GM12892 (cell line): ENCODE measurements at regions not wholly inside any gene's neighbourhood (a gene's known extent, or its start where the extent isn't known, plus 50 kb on each side); places are given as distances from the start of the nearest gene placed in this dataset.
A peak's percentile ranks its signal among the peaks of the same experiment; 100 is the strongest.
"Not testable (repeated sequence)": the region's sequence is repeated elsewhere in the genome, so short reads cannot be mapped to it uniquely, and the experiment has no call there.

ENCODE experiments used
- DNase-seq: peaks from one replicate; pipeline ENCODE4 v3.0.0; 2011; ENCODE audit not compliant: insufficient read length
- FAIRE-seq: peaks from 2 replicates; lab custom pipeline; 2011; peaks lifted over from hg19 to GRCh38; lab: Jason Lieb, UNC
- POLR2A ChIP-seq: IDR thresholded peaks from 2 replicates; pipeline ENCODE4 v1.6.1; 2011; ENCODE audit warnings: low read depth, low read length, control low read depth
- POLR2AphosphoS5 ChIP-seq: IDR thresholded peaks from 2 replicates; pipeline ENCODE4 v1.6.1; 2011; ENCODE audit warnings: low read depth, low read length, control low read depth
- TAF1 ChIP-seq: IDR thresholded peaks from 2 replicates; pipeline ENCODE4 v1.6.1; 2011; ENCODE audit warnings: low read depth, mild to moderate bottlenecking, control low read depth, low read length, borderline replicate concordance

- DNase-seq (no peak), FAIRE-seq (no peak)
- no peak for TF ChIP-seq TAF1
- TF ChIP-seq POLR2A = no peak
- no peak for TF ChIP-seq POLR2AphosphoS5
Observed at GRCh38 chr14:22122829-22123560, 449.4 kb upstream of the OR4E1 start.

GRCh38 chr14:22122227-22122818, 448.7 kb upstream of the OR4E1 start:
- no peak for TF ChIP-seq POLR2AphosphoS5
- TF ChIP-seq POLR2A = no peak
- no peak for TF ChIP-seq TAF1
- no peak for DNase-seq
- no peak for FAIRE-seq

GRCh38 chr14:22118899-22119477, 445.4 kb upstream of the OR4E1 start:
- no peak for DNase-seq
- no peak for TF ChIP-seq TAF1
- TF ChIP-seq POLR2A = no peak
- no peak for TF ChIP-seq POLR2AphosphoS5
- FAIRE-seq = no peak

GRCh38 chr14:22113401-22113800, 439.8 kb upstream of the OR4E1 start:
- TF ChIP-seq POLR2AphosphoS5 (no peak), POLR2A (no peak), TAF1 (no peak)
- DNase-seq (no peak), FAIRE-seq (no peak)

- DNase-seq (no peak), FAIRE-seq (no peak)
- TF ChIP-seq POLR2A = no peak
- no peak for TF ChIP-seq TAF1
- TF ChIP-seq POLR2AphosphoS5 = no peak
Observed at GRCh38 chr14:22112004-22112403, 438.4 kb upstream of the OR4E1 start.

- DNase-seq = no peak
- TF ChIP-seq TAF1 (no peak), POLR2A (no peak), POLR2AphosphoS5 (no peak)
- no peak for FAIRE-seq
Observed at GRCh38 chr14:22107753-22108152, 434.1 kb upstream of the OR4E1 start.

DNA sequence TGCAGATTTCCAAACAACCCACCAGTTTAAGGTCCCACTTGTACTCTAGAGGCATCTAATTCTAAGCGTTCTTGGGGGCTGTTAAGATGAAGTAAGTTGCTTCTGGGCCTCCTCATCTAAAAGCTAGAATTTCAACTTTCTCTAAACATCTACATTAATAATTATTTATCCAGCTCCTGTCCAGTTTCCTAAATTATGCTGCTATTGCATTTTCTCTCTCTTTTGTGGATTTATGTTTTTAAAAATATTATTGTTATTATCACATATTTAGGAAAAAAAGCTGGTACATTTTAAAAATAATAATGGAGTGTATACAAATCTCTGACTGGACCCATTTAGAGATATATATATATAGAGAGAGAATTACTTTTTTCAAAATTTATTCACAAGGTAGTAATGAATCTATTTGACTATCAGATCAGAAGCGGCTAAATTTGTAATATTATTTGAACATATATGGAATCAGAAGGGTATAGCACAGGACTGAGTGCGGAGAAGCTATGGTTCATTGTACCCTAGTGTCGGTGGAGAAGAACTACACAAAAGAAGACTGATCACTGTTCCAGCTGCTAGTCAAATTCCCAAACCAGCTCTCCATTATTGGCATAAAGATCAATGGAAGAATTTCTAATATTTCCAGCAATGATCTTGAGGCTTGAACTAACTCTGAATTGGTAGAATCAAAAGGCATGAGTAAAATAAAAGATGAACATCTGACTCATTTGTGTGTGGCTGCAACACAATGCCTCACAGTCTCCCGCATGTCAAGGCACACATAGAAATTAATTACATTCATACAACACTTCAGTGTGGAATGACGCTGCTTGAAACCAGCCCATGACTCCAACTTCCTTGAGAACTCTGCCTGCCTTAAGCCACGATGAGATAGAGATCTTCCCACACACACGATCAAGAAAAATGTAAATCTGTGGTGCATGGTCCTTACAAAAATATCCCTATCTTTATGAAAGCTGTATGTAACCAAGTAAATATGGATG, 433.4 kb upstream of the OR4E1 start:
- no peak for FAIRE-seq
- no peak for TF ChIP-seq TAF1
- no peak for DNase-seq

DNA sequence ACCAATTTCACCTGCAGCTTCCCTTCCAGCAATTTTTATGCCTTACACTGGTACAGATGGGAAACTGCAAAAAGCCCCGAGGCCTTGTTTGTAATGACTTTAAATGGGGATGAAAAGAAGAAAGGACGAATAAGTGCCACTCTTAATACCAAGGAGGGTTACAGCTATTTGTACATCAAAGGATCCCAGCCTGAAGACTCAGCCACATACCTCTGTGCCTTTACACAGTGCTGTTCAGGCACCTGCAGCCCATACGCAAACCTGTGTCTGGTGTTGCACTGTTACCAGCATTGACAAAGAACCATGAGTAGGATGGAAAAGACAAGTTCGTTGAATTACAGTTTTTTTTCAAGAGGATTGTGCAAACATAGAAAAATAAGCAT, 432.0 kb upstream of the OR4E1 start:
- FAIRE-seq (no peak), DNase-seq (no peak)
- TF ChIP-seq POLR2A (no peak), TAF1 (no peak)

DNA sequence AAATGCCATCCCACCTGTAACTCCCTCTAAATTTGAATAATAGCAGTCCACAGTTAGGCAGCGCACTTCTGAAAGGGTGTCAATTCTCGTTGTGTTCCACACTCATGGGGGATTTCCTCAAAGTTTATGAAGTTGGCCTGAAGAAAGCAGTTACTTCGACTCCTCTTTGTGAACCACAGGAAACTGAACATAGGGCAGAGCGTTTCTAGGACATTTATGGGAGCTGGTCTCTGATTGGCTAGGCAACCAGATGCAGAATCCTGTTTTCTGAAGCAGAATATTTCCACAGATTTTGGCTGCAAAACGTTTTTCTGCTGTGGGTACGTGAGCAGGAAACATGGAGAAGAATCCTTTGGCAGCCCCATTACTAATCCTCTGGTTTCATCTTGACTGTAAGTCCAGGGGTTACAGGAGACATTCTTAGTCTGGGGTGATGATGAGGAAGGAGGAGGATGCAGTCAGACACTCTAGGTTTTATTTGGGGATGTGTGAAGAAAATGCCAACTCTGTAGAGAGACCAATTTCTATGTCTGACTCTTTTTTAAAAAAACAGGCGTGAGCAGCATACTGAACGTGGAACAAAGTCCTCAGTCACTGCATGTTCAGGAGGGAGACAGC, 431.5 kb upstream of the OR4E1 start:
- FAIRE-seq = no peak
- TF ChIP-seq TAF1 (no peak), POLR2A (no peak), POLR2AphosphoS5 (no peak)
- DNase-seq = no peak

- FAIRE-seq, DNase-seq: not testable (repeated sequence)
Observed at GRCh38 chr14:22100764-22101120, 427.1 kb upstream of the OR4E1 start.

DNA sequence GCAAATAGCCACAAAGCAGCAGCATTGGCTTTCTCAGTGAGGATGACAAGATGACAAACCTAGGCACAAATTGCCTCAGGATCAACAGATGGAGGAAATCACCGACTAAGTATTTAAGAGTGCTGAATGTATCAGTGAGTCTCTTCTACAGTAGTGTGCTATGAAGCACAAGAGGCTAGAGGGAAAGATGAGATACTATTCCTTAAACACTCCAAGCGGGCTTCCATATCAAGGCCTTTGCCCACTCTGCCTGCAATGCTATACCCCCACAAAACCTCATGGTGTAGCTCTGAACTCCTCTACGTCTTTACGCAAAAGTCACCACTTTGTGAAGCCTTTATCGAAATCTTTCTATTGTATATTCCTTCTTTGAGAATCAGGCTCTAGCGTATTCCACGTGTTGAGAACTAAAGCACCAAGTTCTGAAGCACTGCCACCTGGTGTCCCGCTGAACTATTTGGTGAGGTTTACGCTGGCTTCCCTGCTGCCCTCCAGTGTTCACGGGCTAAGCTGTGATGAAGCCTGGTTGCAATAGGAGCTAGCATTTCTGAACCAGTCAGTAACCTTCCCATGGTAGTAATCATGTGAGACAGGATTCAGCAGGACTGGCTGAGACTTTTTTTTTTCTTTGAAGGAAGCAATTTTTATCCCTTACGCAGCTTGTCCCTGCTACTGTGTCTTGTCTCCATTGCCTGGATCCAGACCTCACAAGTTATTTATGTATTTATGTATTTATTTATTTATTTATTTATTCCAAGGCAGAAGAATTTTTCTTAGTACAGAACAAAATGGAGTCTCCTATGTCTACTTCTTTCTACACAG, 426.5 kb upstream of the OR4E1 start:
- FAIRE-seq = peak; percentile 83
- DNase-seq = no peak
- no peak for TF ChIP-seq POLR2A
- TF ChIP-seq TAF1 = no peak
- TF ChIP-seq POLR2AphosphoS5 = no peak
